ENCODE measurements at regions not wholly inside any gene's neighbourhood (a gene's known extent, or its start where the extent isn't known, plus 50 kb on each side); places are given as distances from the start of the nearest gene placed in this dataset.
"Not testable (repeated sequence)": the region's sequence is repeated elsewhere in the genome, so short reads cannot be mapped to it uniquely, and the experiment has no call there.

DNA sequence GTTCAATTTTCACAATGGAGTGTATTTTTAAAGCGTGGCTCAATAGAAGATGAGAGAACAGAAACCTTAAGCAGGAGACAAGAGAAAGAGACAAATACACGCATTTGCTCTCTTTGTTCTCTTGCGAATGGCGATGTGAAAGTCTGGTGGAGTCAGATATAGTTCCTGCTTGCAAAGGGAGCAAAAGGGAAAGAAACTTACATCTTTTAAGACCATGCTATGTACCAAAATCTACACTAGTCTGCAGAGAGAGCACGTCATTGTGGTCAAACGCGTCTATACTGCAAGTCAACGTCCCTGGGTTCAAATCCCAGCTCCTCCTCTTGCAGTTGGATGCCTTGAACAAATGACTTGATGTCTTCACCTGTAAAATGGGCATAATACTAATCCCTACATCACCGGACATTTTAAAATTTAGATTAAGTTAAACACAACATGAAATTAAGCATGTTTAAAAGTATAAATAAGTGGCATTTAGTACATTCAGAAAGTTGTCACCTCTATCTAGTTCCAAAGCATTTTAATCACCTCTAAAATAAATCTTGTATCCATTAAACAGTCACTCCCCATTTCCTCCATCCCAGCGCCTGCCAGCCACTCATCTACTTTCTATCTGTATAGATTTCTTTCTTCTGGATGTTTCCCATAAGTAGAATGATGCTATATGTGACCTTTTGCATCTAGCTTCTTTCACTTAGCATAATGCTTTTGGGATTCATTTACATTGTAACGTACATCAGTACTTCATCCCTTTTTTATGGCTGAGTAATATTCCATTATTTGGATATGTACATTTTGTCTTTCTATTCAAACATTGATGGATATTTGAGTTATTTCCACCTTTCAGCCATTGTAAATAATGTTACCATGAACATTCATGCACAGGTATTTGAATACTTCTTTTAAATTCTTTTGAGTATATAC lies 406.9 kb downstream of the TMEM114 start:
- no peak for DNase-seq

DNA sequence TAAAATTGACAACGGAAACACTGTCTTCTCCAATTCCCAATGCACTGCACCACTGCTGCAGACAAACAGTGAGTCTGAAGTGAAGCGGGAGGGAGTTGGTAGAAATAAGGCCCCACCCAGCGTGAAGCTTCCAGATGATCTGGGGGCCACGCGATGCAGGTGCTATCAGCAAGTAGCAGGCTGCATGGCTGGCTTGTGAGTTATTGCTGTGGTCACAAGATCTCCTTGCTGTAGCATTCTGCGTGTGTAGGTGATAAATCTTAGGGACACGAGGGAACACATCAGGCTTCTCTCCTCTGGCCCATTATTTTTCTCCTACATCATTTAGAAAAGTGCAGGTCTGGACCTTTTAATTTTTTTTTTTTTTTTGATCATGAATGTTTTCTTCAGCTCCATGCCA lies 407.6 kb downstream of the TMEM114 start:
- no peak for DNase-seq

DNA sequence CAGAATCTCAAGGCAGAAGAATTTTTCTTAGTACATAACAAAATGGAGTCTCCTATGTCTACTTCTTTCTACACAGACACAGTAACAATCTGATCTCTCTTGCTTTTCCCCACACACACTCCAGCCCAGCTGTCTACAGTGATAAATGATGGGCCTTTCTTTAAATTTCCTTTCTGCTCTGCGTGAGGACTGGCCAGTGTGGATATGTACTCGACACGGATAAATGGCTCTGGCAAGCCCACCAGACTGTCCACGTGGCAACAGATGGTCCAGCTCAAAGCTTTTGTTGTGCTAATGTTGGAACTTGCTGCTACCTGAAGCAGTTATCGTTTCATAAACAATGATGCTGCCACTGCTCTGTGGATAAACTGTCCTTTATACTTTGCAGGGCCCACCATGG lies 410.7 kb downstream of the TMEM114 start:
- DNase-seq, result peak in 1 of 14 donors; percentile 40

DNA sequence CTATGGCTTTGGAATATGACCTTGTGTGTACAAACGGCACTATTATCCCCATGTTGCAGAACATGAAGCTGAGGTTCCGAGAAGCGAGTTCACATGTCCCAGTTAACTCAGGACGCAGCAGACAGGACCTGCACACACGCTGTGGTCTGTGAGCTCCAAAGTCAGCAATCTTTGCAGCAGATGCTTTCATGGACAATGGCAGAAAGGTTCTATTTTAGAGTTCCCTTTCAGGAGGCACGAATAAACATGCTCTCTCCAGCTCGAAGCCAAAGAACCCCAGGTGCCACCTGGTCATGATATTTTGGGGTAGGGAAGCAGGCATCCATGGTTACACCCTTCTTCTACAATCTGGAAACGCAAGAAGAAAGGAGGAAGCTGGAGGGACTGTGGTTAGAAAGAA lies 412.0 kb downstream of the TMEM114 start:
- DNase-seq, result peak in 1 of 14 donors; percentile 57

DNA sequence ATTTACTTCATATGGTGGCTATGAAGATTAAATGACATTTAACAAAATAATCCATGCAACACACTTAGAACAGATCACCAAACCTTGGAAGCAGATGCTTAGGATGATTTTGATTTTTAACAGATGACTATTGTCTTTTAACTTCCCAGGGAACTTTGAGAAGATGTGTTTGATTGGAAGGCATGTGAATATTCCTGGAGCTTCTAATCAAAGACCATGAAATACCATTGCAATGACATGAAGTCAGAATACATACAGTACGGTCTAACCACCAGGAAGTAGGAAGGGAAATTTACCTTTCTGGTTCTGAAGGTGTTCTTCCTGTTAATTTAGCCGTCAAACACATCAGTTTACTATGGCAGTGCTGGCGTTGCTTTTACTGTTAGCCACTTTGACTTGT lies 414.9 kb downstream of the TMEM114 start:
- DNase-seq, result no peak

DNA sequence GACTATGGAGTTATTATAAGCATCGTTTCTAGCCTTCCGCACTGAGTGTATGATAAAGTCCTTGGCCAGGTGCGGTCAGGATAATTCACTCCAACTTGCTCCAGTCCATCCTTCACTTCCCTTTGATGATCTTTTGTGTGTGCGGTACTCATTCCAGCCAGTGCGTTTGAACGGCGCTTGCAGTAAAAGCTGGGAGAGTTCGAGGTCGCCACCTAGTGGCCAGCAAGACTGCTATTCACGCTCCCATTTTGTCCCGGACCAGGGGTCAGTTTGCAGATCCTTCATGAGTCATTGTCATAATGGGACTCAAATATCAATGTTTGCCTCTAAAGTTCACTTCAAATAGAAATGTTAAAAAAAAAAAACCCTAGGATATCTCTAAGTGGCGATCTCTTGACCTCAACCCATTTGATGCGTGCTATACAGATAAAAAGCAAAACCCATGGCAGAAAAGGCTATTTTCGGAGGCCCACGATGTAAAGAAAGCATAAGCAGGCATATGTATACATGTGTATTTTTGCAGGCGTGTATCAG lies 417.1 kb downstream of the TMEM114 start:
- DNase-seq, result peak in 10 of 14 donors; percentile 1 to 38 (median 20)

DNA sequence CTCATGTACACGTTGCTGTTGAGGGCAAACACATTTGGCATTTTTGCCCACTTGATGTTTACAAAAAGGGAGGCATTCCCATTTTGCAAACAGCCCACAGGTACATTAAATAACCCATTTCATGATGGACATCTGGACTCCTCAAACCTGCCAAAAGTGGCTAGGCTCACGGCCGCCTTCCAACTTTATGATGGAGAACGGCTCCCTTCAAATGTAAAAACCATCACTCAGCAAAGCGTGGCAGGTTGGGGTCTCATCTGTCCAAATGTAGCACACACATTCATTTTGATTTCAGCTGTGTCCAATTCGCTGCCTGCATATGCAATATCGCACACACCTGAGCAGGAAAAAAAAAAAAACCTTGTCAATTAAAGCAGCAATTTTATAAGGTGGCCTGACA lies 417.8 kb downstream of the TMEM114 start:
- no peak for DNase-seq

DNA sequence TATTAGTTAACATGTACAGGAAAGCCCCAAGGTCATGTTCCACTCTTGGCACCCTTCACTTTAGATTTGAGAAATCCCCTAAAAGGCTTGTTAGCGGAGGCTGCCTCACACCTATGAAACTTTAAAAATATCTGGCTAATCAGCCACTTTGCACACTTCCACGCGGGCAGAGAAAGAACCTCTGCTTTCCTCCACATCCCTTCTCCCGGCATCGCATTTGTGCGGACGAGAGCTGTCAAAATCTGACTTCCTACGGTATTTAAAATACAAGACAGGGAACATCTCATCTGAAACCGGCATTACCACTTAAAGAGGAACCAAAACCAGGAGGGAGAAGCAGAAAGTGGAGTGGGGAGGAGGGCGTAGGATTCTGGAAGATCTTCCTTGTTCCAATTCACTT lies 422.3 kb downstream of the TMEM114 start:
- no peak for DNase-seq

DNA sequence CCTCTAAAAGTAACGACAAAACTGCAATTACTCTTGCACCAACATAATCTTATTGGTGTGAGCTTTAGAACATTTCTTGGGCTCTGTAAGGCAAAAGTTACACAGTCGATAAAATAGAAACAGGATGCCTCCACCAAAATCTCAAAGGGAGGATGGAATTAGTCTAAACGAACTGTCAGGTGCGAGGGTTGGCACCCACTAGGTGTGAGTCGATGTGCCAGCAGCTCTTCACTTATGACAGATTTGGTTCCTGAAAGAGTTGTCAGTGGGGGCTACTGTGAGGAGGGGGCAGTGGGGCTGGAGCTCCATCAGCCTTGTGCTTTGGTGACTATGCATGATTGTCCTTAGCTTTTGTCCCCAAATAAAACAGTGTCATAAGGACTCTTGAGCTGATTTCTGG lies 422.9 kb downstream of the TMEM114 start:
- DNase-seq, result no peak

DNA sequence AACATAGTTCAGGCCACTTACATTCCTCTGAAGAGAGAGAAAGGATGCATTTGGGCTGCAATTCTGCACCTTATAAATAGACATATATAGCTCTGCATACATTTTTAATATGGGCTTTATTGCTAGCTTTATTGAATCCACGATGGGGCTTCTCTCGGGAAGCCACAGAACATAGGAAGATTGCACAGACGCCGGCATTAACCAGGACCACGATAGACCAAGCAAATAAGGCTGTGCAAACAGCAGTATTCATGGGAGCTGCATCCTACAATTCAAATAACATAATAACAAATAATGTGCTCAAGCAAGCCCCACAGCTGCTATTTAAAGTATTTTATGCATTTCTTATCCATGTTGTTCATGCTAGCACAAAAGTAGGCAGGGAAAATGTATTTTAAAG lies 432.3 kb downstream of the TMEM114 start:
- DNase-seq, result no peak

DNA sequence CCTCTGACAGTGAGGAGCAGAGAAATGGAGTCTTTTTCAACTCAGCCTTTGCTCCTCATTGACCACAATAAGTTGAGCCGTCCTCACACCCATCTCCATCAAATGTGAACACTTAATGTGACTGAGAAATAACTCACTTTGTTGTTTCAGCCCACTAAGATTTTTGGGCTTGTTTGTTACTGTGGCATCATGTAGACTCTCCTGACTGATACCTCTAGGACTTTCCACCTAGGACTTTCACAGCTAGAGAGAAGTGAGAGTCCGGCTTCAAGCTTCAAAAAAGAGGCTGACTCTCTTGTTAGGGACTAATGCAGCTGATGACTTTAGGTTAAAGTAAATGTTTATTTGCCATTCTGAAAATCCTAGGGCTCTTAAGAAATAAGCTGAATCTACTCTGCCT lies 435.0 kb downstream of the TMEM114 start:
- DNase-seq, result no peak

DNA sequence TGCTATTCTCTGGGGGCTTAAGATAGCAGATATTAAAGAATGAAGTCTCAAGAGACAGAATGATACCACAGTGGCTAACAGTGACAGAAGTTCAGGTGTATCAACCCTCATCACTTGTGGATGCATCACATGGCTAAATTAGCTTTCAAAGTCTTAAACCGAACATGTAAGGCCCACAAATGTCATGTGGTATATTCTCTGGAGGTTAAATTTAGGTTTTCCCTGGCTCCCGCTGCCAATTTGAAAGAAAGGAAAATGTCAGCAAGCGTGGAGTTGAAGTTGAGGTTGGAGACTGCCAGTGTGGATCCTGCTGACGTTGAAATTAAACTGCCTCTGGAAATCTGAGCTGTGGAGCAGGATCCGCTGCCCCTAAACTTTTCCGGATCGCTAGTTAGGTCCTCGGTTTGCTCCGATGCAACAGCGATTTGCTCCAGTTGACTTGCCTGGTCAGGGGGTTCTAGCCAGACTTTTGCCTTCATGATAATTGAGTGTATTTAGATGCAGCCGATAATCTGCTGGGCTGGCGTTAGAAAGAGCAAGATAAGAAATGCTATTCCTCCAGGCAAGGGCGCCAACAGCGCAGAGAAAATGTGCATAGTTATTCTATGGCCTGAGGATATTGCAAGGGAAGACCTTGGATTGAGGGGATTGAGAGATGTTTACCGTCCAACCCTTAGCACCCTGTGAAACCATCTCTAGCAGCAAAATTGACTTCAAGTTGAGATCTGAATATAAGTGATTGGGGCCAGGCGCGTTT lies 443.9 kb downstream of the TMEM114 start:
- no peak for DNase-seq

DNA sequence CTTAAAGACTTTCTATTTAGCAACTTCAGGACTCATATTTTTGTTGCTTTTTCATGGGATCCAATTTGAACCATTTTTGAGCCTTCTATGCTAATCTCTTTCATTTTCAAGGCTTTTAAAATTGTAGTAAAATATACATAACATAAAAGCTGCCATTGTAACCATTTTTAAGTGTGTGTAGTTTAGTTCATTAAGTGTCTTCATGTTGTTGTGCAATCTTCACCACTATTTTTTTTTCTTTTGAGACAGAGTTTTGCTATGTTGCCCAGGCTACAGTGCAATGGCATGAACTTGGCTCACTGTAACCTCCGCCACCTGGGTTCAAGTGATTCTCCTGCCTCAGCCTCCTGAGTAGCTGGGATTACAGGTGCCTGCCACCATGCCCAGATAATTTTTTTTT lies 451.6 kb downstream of the TMEM114 start:
- DNase-seq, result no peak

DNA sequence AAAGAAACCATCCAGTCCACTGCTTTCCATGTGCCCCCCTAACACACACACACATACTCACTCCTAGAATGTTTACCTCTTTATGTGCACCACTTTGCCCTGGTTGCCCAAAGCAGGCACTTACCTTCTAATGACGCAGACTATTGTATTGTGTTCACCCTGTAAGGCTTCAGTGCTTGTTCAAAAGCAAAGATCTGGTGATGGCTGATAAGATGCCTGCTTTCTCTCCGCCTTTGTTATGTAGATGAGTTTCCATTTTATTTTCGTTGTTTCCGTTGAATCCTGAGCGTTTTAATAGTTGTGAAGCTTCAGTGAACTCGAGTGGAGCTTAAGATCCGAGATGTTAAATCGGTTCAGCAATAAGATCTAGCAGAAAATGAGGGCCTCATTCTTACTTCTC lies 452.7 kb downstream of the TMEM114 start:
- no peak for DNase-seq

DNA sequence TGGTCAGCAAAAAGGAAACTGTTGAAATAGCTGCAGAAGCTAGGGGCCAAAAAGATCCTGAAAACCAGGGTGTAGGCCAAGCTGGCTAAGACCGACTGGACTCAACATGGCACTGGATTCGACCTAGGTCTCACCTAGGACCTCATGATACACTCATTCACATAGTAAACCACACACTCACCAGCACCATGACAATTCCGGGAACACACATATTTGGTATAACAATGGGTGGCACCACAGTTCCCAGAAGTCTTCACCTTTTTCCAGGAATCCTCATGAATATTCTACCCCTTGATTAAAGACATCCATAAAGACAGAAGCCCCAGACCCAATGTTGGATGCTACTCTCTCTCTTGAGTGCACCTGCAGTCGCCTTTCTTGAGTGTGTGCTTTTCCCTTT lies 460.1 kb downstream of the TMEM114 start:
- no peak for DNase-seq

DNA sequence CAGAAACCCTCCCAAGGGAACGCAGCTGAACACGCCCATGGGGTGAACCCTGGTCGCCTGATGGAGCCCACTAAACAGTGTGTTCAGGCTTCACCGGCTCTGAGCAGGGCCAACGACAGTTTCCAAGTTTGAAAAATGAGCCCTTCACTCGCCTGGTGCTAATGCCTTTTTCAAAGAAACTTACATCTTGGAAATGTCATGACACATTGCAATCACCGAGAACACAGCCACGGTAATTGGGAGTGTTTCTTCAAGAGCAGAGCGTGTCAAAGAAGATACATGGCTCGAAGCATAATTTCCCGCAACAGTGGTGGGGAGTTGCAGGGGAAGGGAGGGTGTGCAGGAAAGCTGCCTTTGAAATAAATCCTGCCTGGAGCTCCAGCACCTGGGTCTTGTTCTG lies 463.2 kb downstream of the TMEM114 start:
- DNase-seq, result no peak

DNA sequence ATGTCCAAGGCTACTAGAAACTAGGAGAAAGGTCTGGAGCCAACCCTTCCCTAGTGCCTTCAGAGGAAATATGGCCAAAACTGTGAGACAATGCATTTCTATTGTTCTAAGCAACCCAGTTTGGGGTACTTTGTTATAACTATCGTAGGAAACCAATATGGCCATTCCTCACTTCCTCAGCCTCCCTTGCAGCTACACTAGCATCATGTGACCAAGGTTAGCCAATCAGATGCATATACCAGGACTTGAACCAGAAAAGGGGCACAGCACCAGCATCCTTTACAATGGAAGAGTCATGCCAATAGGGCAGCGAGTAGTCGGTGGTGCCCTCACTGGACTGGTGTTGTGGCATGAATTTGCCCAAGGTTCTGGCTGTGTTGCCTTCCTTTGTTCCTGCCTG lies 464.0 kb downstream of the TMEM114 start:
- no peak for DNase-seq

DNA sequence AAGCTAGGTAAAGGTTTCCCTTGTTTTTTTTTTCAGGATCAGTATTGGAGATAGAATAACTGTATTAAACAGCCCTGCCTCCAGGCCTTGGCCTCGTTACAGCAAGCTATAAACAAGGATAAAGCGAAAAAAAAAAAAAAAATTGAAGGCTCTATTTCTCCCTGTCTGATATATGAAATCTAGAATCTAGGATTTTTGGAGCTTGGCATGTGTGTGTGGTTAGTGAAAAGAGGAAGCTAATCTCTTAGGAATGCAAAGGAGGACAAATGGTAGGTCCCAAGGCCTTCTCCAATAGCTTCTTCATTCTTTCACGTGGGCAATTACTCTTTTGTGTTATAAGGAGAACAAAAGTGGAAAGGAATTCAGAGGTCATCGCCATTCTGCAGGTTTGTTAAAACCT lies 470.3 kb downstream of the TMEM114 start:
- no peak for DNase-seq

DNA sequence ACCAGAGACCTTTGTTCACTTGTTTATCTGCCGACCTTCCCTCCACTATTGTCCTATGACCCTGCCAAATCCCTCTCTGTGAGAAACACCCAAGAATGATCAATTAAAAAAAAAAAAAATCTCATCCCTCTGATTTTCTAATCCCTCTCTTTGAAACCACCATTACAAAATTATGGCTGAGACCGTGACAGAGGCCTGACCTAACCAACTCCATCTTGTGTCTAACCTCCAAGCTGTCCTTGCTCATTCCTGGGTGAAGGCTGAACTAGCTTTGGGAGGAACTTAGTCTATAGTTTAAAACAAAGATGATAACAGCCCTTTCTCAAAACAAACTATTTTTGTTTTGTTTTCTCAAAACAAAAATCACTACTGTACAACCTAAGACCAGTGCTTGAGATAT lies 474.5 kb downstream of the TMEM114 start:
- DNase-seq, result no peak

DNA sequence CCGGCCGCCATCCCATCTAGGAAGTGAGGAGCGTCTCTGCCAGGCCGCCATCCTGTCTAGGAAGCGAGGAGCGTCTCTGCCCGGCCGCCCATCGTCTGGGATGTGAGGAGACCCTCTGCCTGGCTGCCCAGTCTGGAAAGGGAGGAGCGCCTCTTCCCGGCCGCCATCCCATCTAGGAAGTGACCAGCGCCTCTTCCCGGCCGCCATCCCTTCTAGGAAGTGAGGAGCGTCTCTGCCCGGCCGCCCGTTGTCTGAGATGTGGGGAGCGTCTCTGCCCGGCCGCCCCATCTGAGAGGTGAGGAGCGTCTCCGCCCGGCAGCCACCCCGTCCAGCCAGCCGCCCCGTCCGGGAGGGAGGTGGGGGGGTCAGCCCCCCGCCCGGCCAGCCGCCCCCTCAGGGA lies 475.4 kb downstream of the TMEM114 start:
- DNase-seq, result not testable (repeated sequence)

DNA sequence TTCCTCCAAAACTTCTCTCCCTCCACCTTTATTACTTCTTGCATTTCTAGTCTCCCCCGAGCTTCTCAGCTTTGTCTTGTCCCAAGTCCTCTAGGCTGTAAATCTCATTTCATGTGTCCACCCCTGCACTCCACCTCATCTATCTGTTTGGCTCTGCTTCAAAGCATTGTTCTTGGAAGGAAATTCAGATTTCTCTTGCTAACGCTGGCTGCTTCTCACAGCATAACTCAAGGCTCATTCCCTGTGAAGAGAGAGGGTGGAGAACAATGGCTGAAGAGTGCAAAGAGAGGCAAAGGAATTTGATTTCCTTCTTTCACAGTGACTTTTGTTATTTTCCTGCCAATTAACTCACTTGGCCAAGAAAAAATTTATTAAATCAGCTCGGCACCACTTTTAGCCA lies 476.5 kb downstream of the TMEM114 start:
- DNase-seq, result no peak

DNA sequence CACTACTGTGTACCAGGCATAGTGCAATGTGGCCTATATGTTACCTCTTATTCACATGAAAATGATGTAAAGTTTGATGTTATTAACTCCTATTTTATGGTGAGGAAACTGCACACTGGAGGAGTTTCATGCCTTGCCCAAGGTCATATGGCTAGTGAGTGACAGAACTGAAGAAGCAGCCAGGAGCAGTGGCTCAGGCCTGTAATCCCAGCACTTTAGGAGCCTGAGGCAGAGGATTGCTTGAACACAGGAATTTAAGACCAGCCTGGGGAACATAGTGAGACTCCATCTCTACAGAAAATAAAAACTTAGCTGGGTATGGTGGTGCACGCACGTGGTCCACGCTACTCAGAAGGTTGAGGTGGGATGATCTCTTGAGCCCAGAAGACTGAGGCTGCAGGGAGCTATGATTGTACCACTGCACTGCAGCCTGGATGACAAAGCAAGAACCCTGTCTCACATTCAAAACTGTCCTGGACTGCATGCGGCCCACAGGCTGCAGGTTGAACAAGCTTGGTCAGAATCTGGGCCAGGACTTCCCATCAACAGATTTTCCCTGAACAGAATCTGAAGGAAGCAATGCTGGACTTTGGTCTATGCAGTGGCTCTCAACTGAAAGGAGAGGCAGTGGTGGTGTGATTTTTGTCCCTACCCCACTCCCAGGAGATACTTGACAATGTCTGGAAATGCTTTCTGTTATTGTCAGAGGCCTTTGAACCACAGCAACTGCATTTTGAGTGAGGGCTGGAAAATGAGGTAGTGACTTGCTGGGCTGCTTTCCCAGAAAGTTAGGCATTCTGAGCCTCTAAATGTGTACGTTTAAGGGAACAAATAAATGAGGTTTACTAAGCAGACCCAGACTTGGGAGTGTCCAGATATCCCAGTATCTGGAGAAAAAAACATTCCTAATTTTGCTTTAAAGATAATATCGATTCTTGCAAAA lies 479.5 kb downstream of the TMEM114 start:
- no peak for DNase-seq

All from C1 segment of cervical spinal cord (tissue), 14 donors.